ENCODE measurements at regions not wholly inside any gene's neighbourhood (a gene's known extent, or its start where the extent isn't known, plus 50 kb on each side); places are given as distances from the start of the nearest gene placed in this dataset.
A peak's percentile ranks its signal among the peaks of the same experiment; 100 is the strongest.

- peak; percentile 27 for DNase-seq
These were observed 190.7 kb upstream of the FBXL4 start for GRCh38 chr6:99138445-99138844.

- no peak for DNase-seq
These were observed 189.6 kb upstream of the FBXL4 start for GRCh38 chr6:99137314-99137713.

GRCh38 chr6:99136488-99136887 is 188.7 kb upstream of the FBXL4 start:
- DNase-seq, result no peak

GRCh38 chr6:99132026-99132635 is 184.4 kb upstream of the FBXL4 start:
- DNase-seq, result no peak

GRCh38 chr6:99130897-99131873 is 183.4 kb upstream of the FBXL4 start:
- DNase-seq, result no peak

- no peak for DNase-seq
These were observed 182.1 kb upstream of the FBXL4 start for GRCh38 chr6:99129835-99130234.

GRCh38 chr6:99121748-99122147 is 174.0 kb upstream of the FBXL4 start:
- DNase-seq, result no peak

GRCh38 chr6:99120641-99121040 is 172.9 kb upstream of the FBXL4 start:
- no peak for DNase-seq

GRCh38 chr6:99119109-99120031 is 171.6 kb upstream of the FBXL4 start:
- peak; percentile 65 for DNase-seq

- DNase-seq, result no peak
These were observed 167.1 kb upstream of the FBXL4 start for GRCh38 chr6:99114769-99115406.

GRCh38 chr6:99111590-99111989 is 163.8 kb upstream of the FBXL4 start:
- DNase-seq, result no peak

GRCh38 chr6:99110029-99110428 is 162.3 kb upstream of the FBXL4 start:
- no peak for DNase-seq

GRCh38 chr6:99104218-99104617 is 156.5 kb upstream of the FBXL4 start:
- no peak for DNase-seq

- DNase-seq, result no peak
These were observed 151.5 kb upstream of the FBXL4 start for GRCh38 chr6:99099243-99099642.

- no peak for DNase-seq
These were observed 148.4 kb upstream of the FBXL4 start for GRCh38 chr6:99096170-99096569.

- peak; percentile 27 for DNase-seq
These were observed 145.9 kb upstream of the FBXL4 start for GRCh38 chr6:99093456-99094190.

GRCh38 chr6:99092461-99092860 is 144.7 kb upstream of the FBXL4 start:
- no peak for DNase-seq

GRCh38 chr6:99091985-99092384 is 144.2 kb upstream of the FBXL4 start:
- no peak for DNase-seq

GRCh38 chr6:99080191-99080590 is 132.4 kb upstream of the FBXL4 start:
- no peak for DNase-seq

GRCh38 chr6:99079058-99079457 is 131.3 kb upstream of the FBXL4 start:
- no peak for DNase-seq

GRCh38 chr6:99073223-99073622 is 125.5 kb upstream of the FBXL4 start:
- DNase-seq, result no peak

GRCh38 chr6:99066044-99066443 is 118.3 kb upstream of the FBXL4 start:
- DNase-seq, result no peak
